K562 (cell line): ENCODE measurements at regions not wholly inside any gene's neighbourhood (a gene's known extent, or its start where the extent isn't known, plus 50 kb on each side); places are given as distances from the start of the nearest gene placed in this dataset.
A peak's percentile ranks its signal among the peaks of the same experiment; 100 is the strongest.

Source experiments
- ATAC-seq: fragments of 200-7000 bp; cut with Tn5 transposase; 3 replicates; pipeline ENCODE4 v1.9.1; 2020; ENCODE audit warnings: moderate library complexity
- BruUV-seq: library from RNA; stranded (reverse); fragments of 400-500 nt; replicated peaks from 2 replicates; lab custom pipeline; 2021; lab: Mats Ljungman, UMichigan
- CTCF ChIA-PET: fragments of 300-600 bp; formaldehyde crosslinking; extraction: SDS; loops from one replicate; lab custom pipeline; 2021; ENCODE audit warnings: low intra/inter-chr PET ratio; lab: Yijun Ruan, JAX
- POLR2A ChIA-PET: fragments of 300-600, 350-650 bp; sonication (Branson Sonifier 250); formaldehyde crosslinking; extraction: SDS; loops from one replicate; lab custom pipeline; 2021; ENCODE audit warnings: antibody characterized with exemption, inconsistent platforms; lab: Yijun Ruan, JAX
- DNase-seq, 4 experiments: peaks; one replicate each; pipeline versions ENCODE4 v3.0.0 to v3.0.0-alpha.2; 2011 to 2018; ENCODE audit warnings: low spot score in 3 of 4, mixed read lengths in 3 of 4; ENCODE audit errors: extremely low read depth in 1 of 4
- FAIRE-seq: peaks from 2 replicates; lab custom pipeline; 2011; peaks lifted over from hg19 to GRCh38; lab: Jason Lieb, UNC
- H2AFZ ChIP-seq: 2 replicates; pipeline ENCODE4 v1.6.0; 2011; ENCODE audit warnings: low read depth, low read length, control low read depth, inconsistent platforms
- H3K27ac ChIP-seq: fragments of 200-600 bp; 3 replicates; pipeline ENCODE4 v1.8.0; 2011; ENCODE audit warnings: low read depth, mild to moderate bottlenecking, control low read depth, inconsistent platforms, low read length, moderate library complexity, mixed read lengths; ENCODE audit errors: extremely low read depth
- H3K27me3 ChIP-seq, 2 experiments: fragments of 300-600 bp in 1 of 2; 2 replicates in 1 of 2; 3 replicates in 1 of 2; pipeline versions ENCODE4 v1.6.0 to v1.8.0; 2011; ENCODE audit warnings: inconsistent platforms in 2 of 2, low read length in 2 of 2, mild to moderate bottlenecking in 1 of 2, mixed read lengths in 1 of 2, moderate library complexity in 1 of 2; ENCODE audit not compliant: control insufficient read depth in 2 of 2, insufficient read depth in 2 of 2
- H3K36me3 ChIP-seq: fragments of 300-600 bp; 3 replicates; pipeline ENCODE4 v1.8.0; 2011; ENCODE audit warnings: mild to moderate bottlenecking, low read length, inconsistent platforms; ENCODE audit not compliant: control insufficient read depth, insufficient read depth
- H3K4me1 ChIP-seq, 2 experiments: fragments of 200-600 bp in 1 of 2; replicated peaks in 1 of 2; 2 replicates in 1 of 2; 3 replicates in 1 of 2; pipeline versions ENCODE4 v1.5.1 to v1.8.0; 2011; ENCODE audit warnings: inconsistent platforms in 2 of 2, low read length in 2 of 2, mild to moderate bottlenecking in 1 of 2, mixed read lengths in 1 of 2, moderate library complexity in 1 of 2; ENCODE audit not compliant: control insufficient read depth in 2 of 2, insufficient read depth in 2 of 2
- H3K4me2 ChIP-seq: 2 replicates; pipeline ENCODE4 v1.6.1; 2011; ENCODE audit warnings: low read length, control low read depth, inconsistent platforms, mixed read lengths; ENCODE audit not compliant: insufficient read depth
- H3K4me3 ChIP-seq: fragments of 200-600 bp; sonication (generic), shearing (Covaris generic); 2 replicates; pipeline ENCODE4 v1.5.1; 2016; ENCODE audit warnings: control low read depth, inconsistent platforms
- H3K79me2 ChIP-seq: fragments of 200-600 bp; 3 replicates; pipeline ENCODE4 v1.8.0; 2011; ENCODE audit warnings: low read length, inconsistent platforms; ENCODE audit not compliant: control insufficient read depth, insufficient read depth
- H3K9ac ChIP-seq, 2 experiments: 2 replicates each; pipeline versions ENCODE4 v1.6.0 to v1.6.1; 2011; ENCODE audit warnings: low read depth in 2 of 2, low read length in 2 of 2, control low read depth in 1 of 2, inconsistent platforms in 1 of 2, mild to moderate bottlenecking in 1 of 2, mixed read lengths in 1 of 2; ENCODE audit not compliant: insufficient read depth in 1 of 2
- H3K9me1 ChIP-seq: one replicate; pipeline ENCODE4 v1.6.0; 2011; ENCODE audit warnings: inconsistent platforms, mild to moderate bottlenecking, low read length, moderate library complexity; ENCODE audit not compliant: control insufficient read depth, insufficient read depth
- H3K9me3 ChIP-seq: replicated peaks from 2 replicates; pipeline ENCODE4 v1.5.1; 2011; ENCODE audit warnings: low read depth, low read length, inconsistent platforms; ENCODE audit not compliant: control insufficient read depth, insufficient read depth
- H4K20me1 ChIP-seq: replicated peaks from 2 replicates; pipeline ENCODE4 v1.6.1; 2011; ENCODE audit warnings: low read length, inconsistent platforms, mixed read lengths; ENCODE audit not compliant: control insufficient read depth, insufficient read depth
- BCOR ChIP-seq: fragments of 450-650 bp; IDR thresholded peaks from 2 replicates; pipeline ENCODE4 v1.6.1; 2016
- FOXA3 ChIP-seq, 2 experiments: fragments of 450-650 bp in 1 of 2; sonication (generic) in 1 of 2; formaldehyde crosslinking; IDR thresholded peaks in 1 of 2; conservative IDR thresholded peaks in 1 of 2; 2 replicates each; pipeline versions ENCODE4 v1.4.0 to v1.8.0; 2020 to 2022; ENCODE audit warnings: mild to moderate bottlenecking in 2 of 2, missing genetic modification reagents in 1 of 2
- MBD1 ChIP-seq: fragments of 250-450 bp; sonication (Bioruptor Pico); IDR thresholded peaks from 2 replicates; pipeline ENCODE4 v1.8.0; 2022; ENCODE audit warnings: inconsistent platforms
- NFIC ChIP-seq: fragments of 450-650 bp; IDR thresholded peaks from 2 replicates; pipeline ENCODE4 v1.6.1; 2017; ENCODE audit warnings: mild to moderate bottlenecking, inconsistent platforms
- NFIX ChIP-seq: fragments of 250-450 bp; sonication (Bioruptor Pico); IDR thresholded peaks from 2 replicates; pipeline ENCODE4 v1.4.0; 2020; ENCODE audit warnings: low read depth, mild to moderate bottlenecking, moderate library complexity
- RBM17 ChIP-seq: fragments of 200-400 bp; formaldehyde crosslinking; IDR thresholded peaks from 2 replicates; pipeline ENCODE4 v1.6.1; 2017; ENCODE audit warnings: low read depth, mild to moderate bottlenecking, low read length, borderline replicate concordance
- SMARCA4 ChIP-seq: fragments of 450-650 bp; IDR thresholded peaks from 2 replicates; pipeline ENCODE4 v1.6.1; 2016
- TCF15 ChIP-seq: fragments of 250-450 bp; sonication (Bioruptor Pico); IDR thresholded peaks from 2 replicates; pipeline ENCODE4 v1.8.0; 2022; ENCODE audit warnings: moderate library complexity, mild to moderate bottlenecking, inconsistent platforms
- ZNF134 ChIP-seq: fragments of 250-450 bp; sonication (Bioruptor Pico); conservative IDR thresholded peaks from 2 replicates; pipeline ENCODE4 v1.4.0; 2020
- WGBS: fragments of 100-300 bp; shearing (Covaris generic); methylation state at CpG from one replicate; pipeline ENCODE4 v1.1.6; 2016; ENCODE audit warnings: low coverage, mixed read lengths; ENCODE audit not compliant: insufficient coverage; ENCODE audit errors: missing lambda C conversion rate; 5-methylcytosine and 5-hydroxymethylcytosine counted together
- in situ Hi-C: fragments of 300-500 bp; cut with MboI; formaldehyde crosslinking; loops from 4 replicates; pipeline ENCODE4 v1.15.0; 2018; ENCODE audit warnings: inconsistent platforms, mixed read lengths
- intact Hi-C: fragments of 100-400 bp; cut with micrococcal nuclease; formaldehyde crosslinking; loops from 2 replicates; pipeline ENCODE4 v1.14.2; 2022

DNA sequence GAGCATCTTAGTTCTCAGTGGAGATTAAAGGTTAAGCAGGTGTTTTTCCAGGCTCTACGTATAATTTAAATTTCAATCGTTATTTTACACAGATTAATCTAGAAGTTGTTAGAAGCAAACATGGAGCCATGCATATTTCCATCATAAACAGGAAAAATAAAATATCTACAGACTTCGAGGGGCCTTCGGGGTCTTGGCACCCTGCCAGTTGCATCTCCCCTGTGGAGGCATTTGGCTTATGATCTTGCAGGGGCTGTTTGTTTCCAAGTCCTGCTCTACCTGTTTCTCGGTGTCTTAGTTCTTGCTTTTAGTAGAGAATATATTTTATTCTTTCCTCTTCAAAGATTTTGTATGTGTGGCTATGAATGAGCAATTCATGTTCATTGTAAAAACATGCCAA, 67.2 kb upstream of the FAM136A start:
- POLR2A ChIA-PET, result no interaction called here
- H3K27ac ChIP-seq, result no peak overlapping the region
- H3K9me3 ChIP-seq, result no peaks in the 10 kb centered on the region
- no peak for DNase-seq
- CTCF ChIA-PET, result no interaction called here
- H2AFZ ChIP-seq, result no peak overlapping the region
- peaks cover 6 to 21% of the 10 kb centered on the region in 2 experiments for H3K27me3 ChIP-seq
- intact Hi-C loops (no loop called here), in situ Hi-C loops (no loop called here)
- TF ChIP-seq TCF15 (CRISPR knock-in tag) (no peak), BCOR (no peak), MBD1 (CRISPR knock-in tag) (no peak), RBM17 (no peak), FOXA3 (CRISPR knock-in tag; conservative IDR thresholded peaks at IDR 0.05 in 1 of 2, IDR thresholded peaks at IDR 0.05 in 1 of 2) (no peak), NFIX (CRISPR knock-in tag) (peak; percentile 82), SMARCA4 (no peak), NFIC (peak; percentile 89), ZNF134 (CRISPR knock-in tag) (no peak)
- no TSS peak for BruUV-seq
- H3K36me3 ChIP-seq, result no peaks in the 10 kb centered on the region
- H3K9ac ChIP-seq, result no peak overlapping the region
- no peaks in the 10 kb centered on the region for H4K20me1 ChIP-seq
- no peaks in the 10 kb centered on the region for H3K9me1 ChIP-seq
- no peaks in the 10 kb centered on the region for H3K79me2 ChIP-seq
- WGBS, result 0% methylated on average over 5 of the region's 5 CpGs
- no peak overlapping the region for H3K4me2 ChIP-seq
- no peak overlapping the region for H3K4me3 ChIP-seq
- no peaks in the 10 kb centered on the region; a peak in 1 of 5 replicates for H3K4me1 ChIP-seq
- no peak for ATAC-seq
- no peak for FAIRE-seq
